Fibroblast of pulmonary artery (primary cell): ENCODE measurements at regions not wholly inside any gene's neighbourhood (a gene's known extent, or its start where the extent isn't known, plus 50 kb on each side); places are given as distances from the start of the nearest gene placed in this dataset.

ENCODE experiments used
- DNase-seq: peaks from one replicate; pipeline ENCODE4 v3.0.0-alpha.2; 2010; ENCODE audit warnings: low read depth
- H3K4me3 ChIP-seq: replicated peaks from 2 replicates; pipeline ENCODE4 v1.5.1; 2011; ENCODE audit warnings: low read depth, mild to moderate bottlenecking, control low read depth, low read length, moderate library complexity
- TF ChIP-seq, protein P1 (sequence below): IDR thresholded peaks from 2 replicates; pipeline ENCODE4 v1.5.1; 2011; ENCODE audit warnings: mild to moderate bottlenecking, control low read depth, low read length, inconsistent platforms; ENCODE audit errors: missing control alignments

DNA sequence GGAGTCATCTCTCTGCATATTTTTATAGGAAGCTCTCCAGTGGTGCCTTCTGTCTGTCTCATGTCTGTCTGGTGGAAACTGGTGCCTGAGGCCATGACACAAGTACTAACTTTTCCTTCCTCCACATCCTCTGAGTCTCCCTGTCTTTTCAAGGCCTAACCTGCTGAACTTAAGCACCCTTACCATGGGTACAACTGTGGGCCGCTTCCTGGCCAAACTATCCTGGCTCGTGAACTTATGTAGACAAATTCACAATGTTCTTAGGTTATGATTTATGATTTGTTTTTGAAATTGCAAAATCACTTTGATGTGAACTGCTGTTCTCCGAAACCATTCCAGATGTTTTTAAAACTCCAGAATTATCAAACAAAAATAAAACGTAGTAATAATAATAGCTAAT, 804.5 kb upstream of the POU3F3 start:
- no peak for DNase-seq

DNA sequence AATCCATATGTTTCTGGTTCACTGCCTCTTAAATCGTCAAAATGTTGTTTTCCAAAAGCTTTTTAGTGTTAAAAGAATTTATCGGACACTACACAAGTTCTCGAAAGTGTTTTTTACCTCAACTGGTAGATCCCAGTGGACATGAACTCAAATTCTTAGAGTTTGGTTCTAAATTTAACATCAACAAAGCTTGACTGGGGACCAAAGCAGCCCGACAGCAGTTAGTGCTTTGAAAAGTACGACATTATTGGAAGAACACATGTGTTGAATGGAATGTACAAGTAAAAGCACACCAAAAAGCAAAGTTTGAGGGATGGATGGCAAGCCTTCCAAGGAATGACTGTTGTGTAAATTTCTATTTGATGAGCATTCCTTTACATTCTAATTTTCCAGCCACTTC, 803.9 kb upstream of the POU3F3 start:
- no peak for DNase-seq
- no peak overlapping the region for H3K4me3 ChIP-seq
- TF ChIP-seq, protein P1, sequence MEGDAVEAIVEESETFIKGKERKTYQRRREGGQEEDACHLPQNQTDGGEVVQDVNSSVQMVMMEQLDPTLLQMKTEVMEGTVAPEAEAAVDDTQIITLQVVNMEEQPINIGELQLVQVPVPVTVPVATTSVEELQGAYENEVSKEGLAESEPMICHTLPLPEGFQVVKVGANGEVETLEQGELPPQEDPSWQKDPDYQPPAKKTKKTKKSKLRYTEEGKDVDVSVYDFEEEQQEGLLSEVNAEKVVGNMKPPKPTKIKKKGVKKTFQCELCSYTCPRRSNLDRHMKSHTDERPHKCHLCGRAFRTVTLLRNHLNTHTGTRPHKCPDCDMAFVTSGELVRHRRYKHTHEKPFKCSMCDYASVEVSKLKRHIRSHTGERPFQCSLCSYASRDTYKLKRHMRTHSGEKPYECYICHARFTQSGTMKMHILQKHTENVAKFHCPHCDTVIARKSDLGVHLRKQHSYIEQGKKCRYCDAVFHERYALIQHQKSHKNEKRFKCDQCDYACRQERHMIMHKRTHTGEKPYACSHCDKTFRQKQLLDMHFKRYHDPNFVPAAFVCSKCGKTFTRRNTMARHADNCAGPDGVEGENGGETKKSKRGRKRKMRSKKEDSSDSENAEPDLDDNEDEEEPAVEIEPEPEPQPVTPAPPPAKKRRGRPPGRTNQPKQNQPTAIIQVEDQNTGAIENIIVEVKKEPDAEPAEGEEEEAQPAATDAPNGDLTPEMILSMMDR, result no peak

More for the DNA sequence above, 804.5 kb upstream of the POU3F3 start:
- TF ChIP-seq, protein P1, result no peak
- no peak overlapping the region for H3K4me3 ChIP-seq

DNA sequence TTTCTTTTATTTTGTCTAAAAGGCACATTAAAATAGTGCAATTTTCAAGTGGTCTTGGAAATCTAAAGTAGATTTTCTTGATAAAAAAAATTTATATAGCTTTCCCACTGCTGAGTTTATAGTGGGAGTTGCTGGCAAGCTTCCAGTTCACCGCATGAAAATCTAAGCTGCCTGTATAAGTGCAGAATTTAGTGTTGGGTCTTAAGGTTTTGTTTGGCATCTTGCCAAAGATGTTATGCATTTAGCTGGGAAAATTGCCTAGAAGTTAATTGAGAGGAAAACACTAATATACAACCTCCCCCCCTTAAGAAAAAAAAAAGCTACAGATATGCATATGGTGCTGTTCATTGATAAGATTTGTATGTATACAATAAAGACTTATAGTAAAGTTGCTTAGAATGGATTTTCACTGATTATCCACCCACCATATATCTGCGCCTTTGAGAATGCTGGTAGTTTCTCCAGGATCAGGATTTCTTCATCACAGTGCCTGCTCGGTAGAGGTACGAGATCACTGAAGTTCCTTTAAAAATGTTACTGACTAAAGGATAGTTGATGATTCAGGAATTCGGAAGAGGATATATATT, 803.2 kb upstream of the POU3F3 start:
- TF ChIP-seq, protein P1, result no peak
- DNase-seq, result no peak
- H3K4me3 ChIP-seq, result no peak overlapping the region

DNA sequence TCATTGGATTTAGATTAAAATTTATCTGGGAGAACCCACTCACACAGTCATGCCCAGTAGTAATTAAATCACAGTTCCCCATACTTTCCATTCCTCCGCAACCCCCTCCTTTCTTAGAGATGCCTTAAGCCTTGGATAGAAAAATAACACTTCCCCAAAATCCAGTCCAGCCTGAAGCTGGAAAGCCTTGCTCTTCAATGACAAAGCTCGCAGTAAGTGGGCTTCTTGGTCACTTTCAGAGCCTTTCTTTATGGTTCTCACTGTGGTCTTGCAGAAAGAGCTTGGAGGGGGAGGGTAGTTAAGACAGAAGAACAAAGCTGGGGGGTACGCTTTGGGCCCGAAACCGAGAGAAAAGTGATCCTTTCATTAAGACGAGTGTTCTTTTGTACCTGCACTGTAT, 802.1 kb upstream of the POU3F3 start:
- TF ChIP-seq, protein P1, result no peak
- no peak overlapping the region for H3K4me3 ChIP-seq
- no peak for DNase-seq

DNA sequence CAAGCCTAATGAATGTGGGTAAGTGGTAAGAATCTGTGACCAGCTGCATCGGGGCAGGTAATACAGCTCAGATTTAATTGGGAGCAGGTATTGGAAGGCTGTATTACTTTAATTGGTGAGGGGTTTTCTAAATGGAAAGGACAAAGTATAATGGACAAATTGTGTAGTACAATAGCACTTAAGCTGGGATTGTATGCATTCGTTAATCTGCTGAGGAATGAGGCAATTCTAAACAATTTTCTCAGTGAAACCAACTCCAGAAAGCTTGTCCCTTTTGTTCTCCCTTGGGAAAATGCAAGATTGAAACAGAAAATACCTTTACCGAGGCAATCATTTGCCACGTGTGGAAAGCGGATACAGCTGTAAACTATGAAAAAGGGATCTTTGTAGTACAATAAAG, 801.6 kb upstream of the POU3F3 start:
- no peak for DNase-seq
- TF ChIP-seq, protein P1, result no peak
- no peak overlapping the region for H3K4me3 ChIP-seq

DNA sequence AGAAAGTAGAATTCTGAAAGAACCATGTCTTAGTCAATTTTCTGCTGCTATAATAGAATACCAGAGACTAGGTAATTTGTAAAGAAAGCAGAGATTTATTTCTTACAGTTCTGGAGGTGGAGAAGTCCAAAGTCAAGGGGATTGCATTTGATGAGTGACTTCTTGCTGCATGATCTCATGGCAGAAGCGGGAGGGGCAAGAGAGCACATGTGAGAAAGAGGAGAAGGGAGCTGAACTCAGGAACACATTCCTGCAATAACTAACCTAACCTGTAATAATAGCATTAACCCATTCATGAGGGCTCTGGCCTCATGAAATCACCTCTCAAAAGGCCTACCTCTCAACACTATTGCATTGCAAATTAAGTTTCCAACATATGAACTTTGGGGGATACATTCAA, 797.5 kb upstream of the POU3F3 start:
- no peak overlapping the region for H3K4me3 ChIP-seq
- DNase-seq, result no peak
- TF ChIP-seq, protein P1, result no peak

DNA sequence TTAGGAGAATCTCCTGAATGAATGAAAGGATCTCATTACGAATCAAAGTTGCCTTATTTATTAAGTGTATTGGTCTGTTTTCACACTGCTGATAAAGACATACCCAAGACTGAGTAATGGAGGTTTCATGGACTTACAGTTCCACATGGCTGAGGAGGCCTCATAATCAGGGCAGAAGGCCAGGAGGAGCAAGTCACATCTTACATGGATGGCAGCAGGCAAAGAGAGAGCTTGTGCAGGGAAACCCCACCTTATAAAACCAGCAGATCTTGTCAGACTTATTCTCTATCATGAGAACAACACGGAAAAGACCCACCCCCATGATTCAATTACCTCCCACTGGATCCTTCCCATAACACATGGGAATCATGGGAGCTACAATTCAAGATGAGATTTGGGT, 785.2 kb upstream of the POU3F3 start:
- no peak for DNase-seq
- TF ChIP-seq, protein P1, result no peak
- H3K4me3 ChIP-seq, result no peak overlapping the region
